HEK293 (cell line): ENCODE measurements at regions not wholly inside any gene's neighbourhood (a gene's known extent, or its start where the extent isn't known, plus 50 kb on each side); places are given as distances from the start of the nearest gene placed in this dataset.

Source experiments
- CTCF ChIA-PET: fragments of 350-600 bp; formaldehyde crosslinking; extraction: SDS; loops from one replicate; lab custom pipeline; 2021; ENCODE audit warnings: antibody characterized with exemption; lab: Yijun Ruan, JAX
- POLR2A ChIA-PET: fragments of 300-600 bp; formaldehyde crosslinking; extraction: SDS; loops from one replicate; lab custom pipeline; 2020; ENCODE audit warnings: antibody characterized with exemption, inconsistent platforms; lab: Yijun Ruan, JAX
- H3K27ac ChIP-seq: fragments of 200-500 bp; sonication (Bioruptor generic); 2 replicates; pipeline ENCODE4 v1.5.1; 2014; ENCODE audit warnings: low read depth, low read length, control low read depth, inconsistent platforms; ENCODE audit errors: extremely low read depth
- H3K36me3 ChIP-seq, 2 experiments: fragments of 200-500 bp in 1 of 2; sonication (Bioruptor generic) in 1 of 2; 1 replicate in 1 of 2; 2 replicates in 1 of 2; pipeline ENCODE4 v1.5.1; 2014 to 2017; ENCODE audit warnings: inconsistent platforms in 2 of 2, low read length in 2 of 2; ENCODE audit not compliant: control insufficient read depth in 2 of 2, insufficient read depth in 1 of 2
- H3K4me1 ChIP-seq: fragments of 200-500 bp; sonication (Bioruptor generic); 2 replicates; pipeline ENCODE4 v1.5.1; 2014; ENCODE audit warnings: mild to moderate bottlenecking, low read length, inconsistent platforms; ENCODE audit not compliant: control insufficient read depth, insufficient read depth
- H3K4me3 ChIP-seq: 2 replicates; pipeline ENCODE4 v1.5.1; 2011; ENCODE audit warnings: low read depth, mild to moderate bottlenecking, control low read depth, low read length, moderate library complexity
- H3K9me3 ChIP-seq: fragments of 200-500 bp; sonication (Bioruptor generic); 2 replicates; pipeline ENCODE4 v1.5.1; 2014; ENCODE audit warnings: low read depth, low read length, inconsistent platforms; ENCODE audit not compliant: control insufficient read depth, insufficient read depth
- KLF7 ChIP-seq: fragments of 450-650 bp; formaldehyde crosslinking; IDR thresholded peaks from 2 replicates; pipeline ENCODE4 v1.5.1; 2016; ENCODE audit warnings: missing biosample characterization, missing genetic modification characterization, borderline replicate concordance
- OVOL3 ChIP-seq: fragments of 450-650 bp; formaldehyde crosslinking; IDR thresholded peaks from 2 replicates; pipeline ENCODE4 v1.5.1; 2016; ENCODE audit warnings: missing biosample characterization, missing genetic modification characterization
- PRDM1 ChIP-seq: fragments of 450-650 bp; formaldehyde crosslinking; IDR thresholded peaks from 2 replicates; pipeline ENCODE4; 2016; ENCODE audit warnings: missing biosample characterization, missing genetic modification characterization
- PRDM2 ChIP-seq: fragments of 450-650 bp; formaldehyde crosslinking; IDR thresholded peaks from 2 replicates; pipeline ENCODE4 v1.5.1; 2016; ENCODE audit warnings: missing biosample characterization, missing genetic modification characterization, borderline replicate concordance
- WT1 ChIP-seq: fragments of 450-650 bp; formaldehyde crosslinking; IDR thresholded peaks from 2 replicates; pipeline ENCODE4 v1.5.1; 2016; ENCODE audit warnings: missing biosample characterization, missing genetic modification characterization
- ZBTB21 ChIP-seq: fragments of 450-650 bp; formaldehyde crosslinking; IDR thresholded peaks from 2 replicates; pipeline ENCODE4 v1.5.1; 2017; ENCODE audit warnings: missing biosample characterization, missing genetic modification characterization
- ZBTB48 ChIP-seq: fragments of 450-650 bp; formaldehyde crosslinking; IDR thresholded peaks from 2 replicates; pipeline ENCODE4 v1.5.1; 2016; ENCODE audit warnings: missing biosample characterization, missing genetic modification characterization
- ZIC2 ChIP-seq: fragments of 450-650 bp; formaldehyde crosslinking; IDR thresholded peaks from 2 replicates; pipeline ENCODE4 v1.5.1; 2016; ENCODE audit warnings: missing biosample characterization, missing genetic modification characterization
- ZNF10 ChIP-seq: fragments of 450-650 bp; formaldehyde crosslinking; IDR thresholded peaks from 2 replicates; pipeline ENCODE4 v1.5.1; 2017; ENCODE audit warnings: missing biosample characterization, missing genetic modification characterization
- ZNF146 ChIP-seq: fragments of 450-650 bp; formaldehyde crosslinking; IDR thresholded peaks from 2 replicates; pipeline ENCODE4 v1.5.1; 2016; ENCODE audit warnings: missing biosample characterization, missing genetic modification characterization
- ZNF155 ChIP-seq: fragments of 450-650 bp; formaldehyde crosslinking; IDR thresholded peaks from 2 replicates; pipeline ENCODE4 v1.5.1; 2016; ENCODE audit warnings: missing biosample characterization, missing genetic modification characterization
- ZNF274 ChIP-seq, 2 experiments: fragments of 200-500 bp in 1 of 2; fragments of 450-650 bp in 1 of 2; sonication (Bioruptor generic) in 1 of 2; formaldehyde crosslinking in 1 of 2; IDR thresholded peaks; 2 replicates each; pipeline versions ENCODE4 v1.5.1 to v1.6.1; 2014 to 2016; ENCODE audit warnings: borderline replicate concordance in 1 of 2, inconsistent platforms in 1 of 2, low read length in 1 of 2, missing biosample characterization in 1 of 2, missing genetic modification characterization in 1 of 2
- ZNF391 ChIP-seq: fragments of 450-650 bp; formaldehyde crosslinking; IDR thresholded peaks from 2 replicates; pipeline ENCODE4 v1.5.1; 2016; ENCODE audit warnings: low read depth, missing biosample characterization, missing genetic modification characterization, borderline replicate concordance
- ZNF423 ChIP-seq: fragments of 450-650 bp; formaldehyde crosslinking; IDR thresholded peaks from 2 replicates; pipeline ENCODE4 v1.5.1; 2016; ENCODE audit warnings: missing biosample characterization, missing genetic modification characterization
- ZNF530 ChIP-seq: fragments of 450-650 bp; formaldehyde crosslinking; IDR thresholded peaks from 2 replicates; pipeline ENCODE4 v1.5.1; 2016; ENCODE audit warnings: low read depth, missing biosample characterization, missing genetic modification characterization
- ZNF624 ChIP-seq: fragments of 450-650 bp; formaldehyde crosslinking; IDR thresholded peaks from 2 replicates; pipeline ENCODE4 v1.5.1; 2017; ENCODE audit warnings: missing biosample characterization, missing genetic modification characterization
- ZNF660 ChIP-seq: fragments of 450-650 bp; IDR thresholded peaks from 2 replicates; pipeline ENCODE4 v1.5.1; 2018; ENCODE audit warnings: missing biosample characterization, mild to moderate bottlenecking, missing genetic modification characterization
- ZSCAN16 ChIP-seq: fragments of 450-650 bp; formaldehyde crosslinking; IDR thresholded peaks from 2 replicates; pipeline ENCODE4 v1.5.1; 2016; ENCODE audit warnings: missing biosample characterization, missing genetic modification characterization
- TF ChIP-seq, protein P1 (sequence below): fragments of 450-650 bp; formaldehyde crosslinking; conservative IDR thresholded peaks from 2 replicates; pipeline ENCODE4 v1.5.1; 2016; ENCODE audit warnings: low read depth, missing biosample characterization, missing genetic modification characterization
- TF ChIP-seq, protein P2 (sequence below): fragments of 450-650 bp; IDR thresholded peaks from 2 replicates; pipeline ENCODE4 v1.5.1; 2018; ENCODE audit warnings: missing biosample characterization, missing genetic modification characterization

DNA sequence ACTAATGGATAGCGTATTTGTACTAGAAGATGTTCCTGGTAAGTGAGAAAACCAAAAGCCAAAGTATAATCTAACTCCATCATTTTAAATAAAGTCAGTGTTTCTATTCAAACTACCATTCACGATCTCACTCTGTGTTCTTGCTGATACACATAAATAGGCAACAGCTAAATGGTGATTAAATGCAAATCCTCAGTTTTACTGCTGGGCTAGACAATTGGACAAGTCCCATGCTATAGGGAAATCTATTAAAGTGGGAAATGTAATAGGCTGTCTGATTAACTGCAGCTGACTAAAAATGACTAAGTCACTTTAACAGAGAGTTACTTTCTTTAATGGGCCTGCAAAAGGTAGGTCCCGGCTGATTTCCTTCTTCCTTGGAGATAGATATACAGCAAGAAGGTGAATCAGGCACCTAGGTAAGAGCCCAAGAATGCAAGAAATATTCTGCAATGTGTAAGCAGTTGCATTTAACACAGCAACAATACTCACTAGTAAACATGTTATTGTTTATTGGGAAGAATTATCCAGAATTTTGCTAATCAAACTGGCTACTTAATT is 298.4 kb downstream of the SLITRK6 start (continued):
- TF ChIP-seq, protein P1, sequence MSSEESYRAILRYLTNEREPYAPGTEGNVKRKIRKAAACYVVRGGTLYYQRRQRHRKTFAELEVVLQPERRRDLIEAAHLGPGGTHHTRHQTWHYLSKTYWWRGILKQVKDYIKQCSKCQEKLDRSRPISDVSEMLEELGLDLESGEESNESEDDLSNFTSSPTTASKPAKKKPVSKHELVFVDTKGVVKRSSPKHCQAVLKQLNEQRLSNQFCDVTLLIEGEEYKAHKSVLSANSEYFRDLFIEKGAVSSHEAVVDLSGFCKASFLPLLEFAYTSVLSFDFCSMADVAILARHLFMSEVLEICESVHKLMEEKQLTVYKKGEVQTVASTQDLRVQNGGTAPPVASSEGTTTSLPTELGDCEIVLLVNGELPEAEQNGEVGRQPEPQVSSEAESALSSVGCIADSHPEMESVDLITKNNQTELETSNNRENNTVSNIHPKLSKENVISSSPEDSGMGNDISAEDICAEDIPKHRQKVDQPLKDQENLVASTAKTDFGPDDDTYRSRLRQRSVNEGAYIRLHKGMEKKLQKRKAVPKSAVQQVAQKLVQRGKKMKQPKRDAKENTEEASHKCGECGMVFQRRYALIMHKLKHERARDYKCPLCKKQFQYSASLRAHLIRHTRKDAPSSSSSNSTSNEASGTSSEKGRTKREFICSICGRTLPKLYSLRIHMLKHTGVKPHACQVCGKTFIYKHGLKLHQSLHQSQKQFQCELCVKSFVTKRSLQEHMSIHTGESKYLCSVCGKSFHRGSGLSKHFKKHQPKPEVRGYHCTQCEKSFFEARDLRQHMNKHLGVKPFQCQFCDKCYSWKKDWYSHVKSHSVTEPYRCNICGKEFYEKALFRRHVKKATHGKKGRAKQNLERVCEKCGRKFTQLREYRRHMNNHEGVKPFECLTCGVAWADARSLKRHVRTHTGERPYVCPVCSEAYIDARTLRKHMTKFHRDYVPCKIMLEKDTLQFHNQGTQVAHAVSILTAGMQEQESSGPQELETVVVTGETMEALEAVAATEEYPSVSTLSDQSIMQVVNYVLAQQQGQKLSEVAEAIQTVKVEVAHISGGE (tag by site-specific recombination) = no peak
- TF ChIP-seq OVOL3 (tag by site-specific recombination) (no peak), ZBTB48 (tag by site-specific recombination) (no peak), ZNF660 (tag by site-specific recombination) (no peak), ZNF530 (tag by site-specific recombination) (no peak), ZNF146 (no peak), ZNF155 (tag by site-specific recombination) (no peak), KLF7 (tag by site-specific recombination) (no peak), WT1 (tag by site-specific recombination) (no peak)
- TF ChIP-seq, all 188 proteins: peak for 0

DNA sequence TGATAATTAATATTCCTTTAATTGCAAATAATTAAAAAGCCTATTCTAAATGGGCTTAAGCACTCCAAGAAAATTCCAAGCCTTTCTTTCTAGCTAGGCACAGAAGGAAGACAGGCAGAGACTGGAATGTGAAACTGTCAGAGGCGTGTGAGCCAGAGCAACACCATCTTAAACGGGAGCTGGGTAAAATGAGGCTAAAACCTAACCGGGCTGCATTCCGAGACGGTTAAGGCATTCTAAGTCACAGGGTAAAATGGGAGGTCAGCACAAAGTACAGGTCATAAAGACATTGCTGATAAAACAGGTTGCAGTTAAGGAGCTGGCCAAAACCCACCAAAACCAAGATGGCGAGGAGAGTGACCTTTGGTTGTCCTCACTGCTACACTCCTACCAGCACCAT is 300.4 kb downstream of the SLITRK6 start:
- Histone ChIP-seq H3K4me1 (no peaks in the 10 kb centered on the region), H3K27ac (no peak overlapping the region), H3K4me3 (no peak overlapping the region), H3K36me3 (no peaks in the 10 kb centered on the region), H3K9me3 (no peaks in the 10 kb centered on the region)
- POLR2A ChIA-PET = no interaction called here
- CTCF ChIA-PET = no interaction called here
- TF ChIP-seq ZNF391 (tag by site-specific recombination) (no peak), ZNF274 (IDR thresholded peaks at IDR 0.05; ENCODE audit: low read length) (no peak), ZNF274 (tag by site-specific recombination; IDR thresholded peaks at IDR 0.05; ENCODE audit: borderline replicate concordance) (no peak), PRDM2 (no peak), ZSCAN16 (tag by site-specific recombination) (no peak), ZNF423 (tag by site-specific recombination) (no peak), KLF7 (tag by site-specific recombination) (no peak), ZIC2 (tag by site-specific recombination) (no peak), PRDM1 (tag by site-specific recombination) (no peak), ZNF624 (tag by site-specific recombination) (no peak), ZBTB48 (tag by site-specific recombination) (no peak), ZBTB21 (tag by site-specific recombination) (no peak), ZNF10 (tag by site-specific recombination) (no peak)
- TF ChIP-seq, protein P2, sequence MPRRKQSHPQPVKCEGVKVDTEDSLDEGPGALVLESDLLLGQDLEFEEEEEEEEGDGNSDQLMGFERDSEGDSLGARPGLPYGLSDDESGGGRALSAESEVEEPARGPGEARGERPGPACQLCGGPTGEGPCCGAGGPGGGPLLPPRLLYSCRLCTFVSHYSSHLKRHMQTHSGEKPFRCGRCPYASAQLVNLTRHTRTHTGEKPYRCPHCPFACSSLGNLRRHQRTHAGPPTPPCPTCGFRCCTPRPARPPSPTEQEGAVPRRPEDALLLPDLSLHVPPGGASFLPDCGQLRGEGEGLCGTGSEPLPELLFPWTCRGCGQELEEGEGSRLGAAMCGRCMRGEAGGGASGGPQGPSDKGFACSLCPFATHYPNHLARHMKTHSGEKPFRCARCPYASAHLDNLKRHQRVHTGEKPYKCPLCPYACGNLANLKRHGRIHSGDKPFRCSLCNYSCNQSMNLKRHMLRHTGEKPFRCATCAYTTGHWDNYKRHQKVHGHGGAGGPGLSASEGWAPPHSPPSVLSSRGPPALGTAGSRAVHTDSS (tag by site-specific recombination) = no peak
